Lower lobe of right lung (tissue), 2 donors: ENCODE measurements at regions not wholly inside any gene's neighbourhood (a gene's known extent, or its start where the extent isn't known, plus 50 kb on each side); places are given as distances from the start of the nearest gene placed in this dataset.
"Not testable (repeated sequence)": the region's sequence is repeated elsewhere in the genome, so short reads cannot be mapped to it uniquely, and the experiment has no call there.

Experiments
- ATAC-seq, 2 donors: fragments of 200-7000 bp; cut with Tn5 transposase; one replicate each; pipeline ENCODE4 v1.9.1; 2020 to 2022; ENCODE audit warnings: mild to moderate bottlenecking in 2 of 2, moderate library complexity in 2 of 2
- DNase-seq: peaks from one replicate; pipeline ENCODE4 v3.0.0-alpha.2; 2020
- H3K27ac ChIP-seq: fragments of 200-600 bp; one replicate; pipeline ENCODE4 v1.8.0; 2022
- H3K27me3 ChIP-seq: fragments of 200-600 bp; one replicate; pipeline ENCODE4 v1.8.0; 2022; ENCODE audit warnings: low read depth
- H3K36me3 ChIP-seq: fragments of 200-600 bp; one replicate; pipeline ENCODE4 v1.8.0; 2022; ENCODE audit warnings: mild to moderate bottlenecking
- H3K4me1 ChIP-seq: fragments of 200-600 bp; one replicate; pipeline ENCODE4 v1.8.0; 2022
- H3K4me3 ChIP-seq: fragments of 200-600 bp; one replicate; pipeline ENCODE4 v1.8.0; 2022; ENCODE audit warnings: mild to moderate bottlenecking
- H3K9me3 ChIP-seq: fragments of 200-600 bp; one replicate; pipeline ENCODE4 v1.8.0; 2022
- CTCF ChIP-seq: fragments of 200-600 bp; IDR thresholded peaks from one replicate; pipeline ENCODE4 v1.8.0; 2022; ENCODE audit warnings: antibody characterized with exemption, mild to moderate bottlenecking
- intact Hi-C: fragments of 100-400 bp; cut with DNase I; formaldehyde crosslinking; loops from one replicate; pipeline ENCODE4 v1.11.0; 2022
- donor health status: DM: no; HTN: yes; CAD: no; lungs with severe emphysema.

- no peak for TF ChIP-seq CTCF
- H3K36me3 ChIP-seq, result no peaks in the 10 kb centered on the region
- H3K27me3 ChIP-seq, result peaks cover 18% of the 10 kb centered on the region
- DNase-seq, result no peak
- no peak overlapping the region for H3K4me3 ChIP-seq
- no peak overlapping the region for H3K27ac ChIP-seq
- H3K4me1 ChIP-seq, result no peaks in the 10 kb centered on the region
- no peaks in the 10 kb centered on the region for H3K9me3 ChIP-seq
- intact Hi-C loops, result no loop called here
- ATAC-seq, result no peak
Observed at GRCh38 chr18:79601234-79601633, 78.4 kb upstream of the CTDP1 start.

- H3K36me3 ChIP-seq, result no peaks in the 10 kb centered on the region
- DNase-seq, result peak; percentile 39
- H3K9me3 ChIP-seq, result no peaks in the 10 kb centered on the region
- no peaks in the 10 kb centered on the region for H3K4me1 ChIP-seq
- intact Hi-C loops, result no loop called here
- H3K27me3 ChIP-seq, result peaks cover 3% of the 10 kb centered on the region
- no peak overlapping the region for H3K27ac ChIP-seq
- no peak overlapping the region for H3K4me3 ChIP-seq
- ATAC-seq, result no peak
- no peak for TF ChIP-seq CTCF
Observed at GRCh38 chr18:79603321-79604204, 76.0 kb upstream of the CTDP1 start.

GRCh38 chr18:79604205-79604912, 75.2 kb upstream of the CTDP1 start:
- Histone ChIP-seq H3K36me3 (no peaks in the 10 kb centered on the region), H3K27ac (no peak overlapping the region), H3K4me3 (no peak overlapping the region), H3K9me3 (no peaks in the 10 kb centered on the region), H3K27me3 (peaks cover 3% of the 10 kb centered on the region), H3K4me1 (no peaks in the 10 kb centered on the region)
- peak; percentile 25 for DNase-seq
- TF ChIP-seq CTCF, result no peak
- intact Hi-C loops, result no loop called here
- ATAC-seq, result no peak

- no peak for ATAC-seq
- H3K4me3 ChIP-seq, result no peak overlapping the region
- H3K36me3 ChIP-seq, result no peaks in the 10 kb centered on the region
- TF ChIP-seq CTCF, result no peak
- no peaks in the 10 kb centered on the region for H3K4me1 ChIP-seq
- intact Hi-C loops, result no loop called here
- peak; percentile 47 for DNase-seq
- H3K27ac ChIP-seq, result no peak overlapping the region
- H3K9me3 ChIP-seq, result no peaks in the 10 kb centered on the region
- H3K27me3 ChIP-seq, result peaks cover 3% of the 10 kb centered on the region
Observed at GRCh38 chr18:79604913-79605880, 74.4 kb upstream of the CTDP1 start.

- H3K9me3 ChIP-seq, H3K4me3 ChIP-seq, H3K27me3 ChIP-seq, H3K36me3 ChIP-seq, ATAC-seq, intact Hi-C loops, H3K4me1 ChIP-seq, H3K27ac ChIP-seq: not testable (repeated sequence)
- peak; percentile 15 for DNase-seq
Observed at GRCh38 chr18:79606071-79606470, 73.5 kb upstream of the CTDP1 start.
